Fibroblast of skin of abdomen (primary cell): ENCODE measurements at regions not wholly inside any gene's neighbourhood (a gene's known extent, or its start where the extent isn't known, plus 50 kb on each side); places are given as distances from the start of the nearest gene placed in this dataset.
A peak's percentile ranks its signal among the peaks of the same experiment; 100 is the strongest.

Experiments used
- DNase-seq: peaks from one replicate; pipeline ENCODE4 v3.0.0-alpha.2; 2013

GRCh38 chr19:5392486-5392885 is 51.9 kb upstream of the PTPRS start:
- DNase-seq: no peak

- DNase-seq: no peak
Observed at GRCh38 chr19:5393088-5393487, 52.5 kb upstream of the PTPRS start.

- no peak for DNase-seq
Observed at GRCh38 chr19:5394551-5395505, 54.2 kb upstream of the PTPRS start.

- DNase-seq: peak; percentile 6
Observed at GRCh38 chr19:5395556-5395955, 54.9 kb upstream of the PTPRS start.

- DNase-seq: no peak
Observed at GRCh38 chr19:5396096-5396939, 55.7 kb upstream of the PTPRS start.

- no peak for DNase-seq
Observed at GRCh38 chr19:5396963-5397362, 56.4 kb upstream of the PTPRS start.

GRCh38 chr19:5397804-5398692 is 57.2 kb upstream of the ZNRF4 start:
- peak; percentile 6 for DNase-seq

- DNase-seq: no peak
Observed at GRCh38 chr19:5398693-5399057, 56.5 kb upstream of the ZNRF4 start.

GRCh38 chr19:5403968-5404640 is 51.1 kb upstream of the ZNRF4 start:
- peak; percentile 85 for DNase-seq
